Trophoblast cell (in vitro differentiated cells and primary cell): ENCODE measurements at regions not wholly inside any gene's neighbourhood (a gene's known extent, or its start where the extent isn't known, plus 50 kb on each side); places are given as distances from the start of the nearest gene placed in this dataset.
A peak's percentile ranks its signal among the peaks of the same experiment; 100 is the strongest.

Experiments
- DNase-seq, 2 donors: peaks; one replicate each; pipeline ENCODE4 v3.0.0-alpha.2; 2016
- H2AFZ ChIP-seq: 2 replicates; pipeline ENCODE4 v1.6.1; 2013; ENCODE audit warnings: low read length, moderate library complexity, mild to moderate bottlenecking; ENCODE audit not compliant: insufficient read depth, poor library complexity
- H2AK5ac ChIP-seq: 2 replicates; pipeline ENCODE4 v1.6.1; 2013; ENCODE audit warnings: mild to moderate bottlenecking, low read length
- H2BK120ac ChIP-seq: 2 replicates; pipeline ENCODE4 v1.6.1; 2013; ENCODE audit warnings: low read length, mild to moderate bottlenecking, moderate library complexity; ENCODE audit not compliant: insufficient read depth, poor library complexity
- H2BK12ac ChIP-seq: 2 replicates; pipeline ENCODE4 v1.6.1; 2013; ENCODE audit warnings: mild to moderate bottlenecking, low read length, moderate library complexity
- H2BK5ac ChIP-seq: 2 replicates; pipeline ENCODE4 v1.6.1; 2013; ENCODE audit warnings: low read length, low read depth, moderate library complexity, mild to moderate bottlenecking; ENCODE audit not compliant: poor library complexity
- H3K14ac ChIP-seq: 2 replicates; pipeline ENCODE4 v1.6.1; 2013; ENCODE audit warnings: mild to moderate bottlenecking, low read length
- H3K18ac ChIP-seq: 2 replicates; pipeline ENCODE4 v1.6.1; 2013; ENCODE audit warnings: mild to moderate bottlenecking, low read length
- H3K23ac ChIP-seq: 2 replicates; pipeline ENCODE4 v1.6.1; 2013; ENCODE audit warnings: low read length
- H3K27ac ChIP-seq: 2 replicates; pipeline ENCODE4 v1.5.1; 2013; ENCODE audit warnings: low read depth, mild to moderate bottlenecking, inconsistent platforms, low read length, moderate library complexity
- H3K27me3 ChIP-seq: 2 replicates; pipeline ENCODE4 v1.6.1; 2013; ENCODE audit warnings: inconsistent platforms, mild to moderate bottlenecking, low read length, moderate library complexity; ENCODE audit not compliant: insufficient read depth
- H3K36me3 ChIP-seq, 2 experiments: 1 replicate in 1 of 2; 2 replicates in 1 of 2; pipeline ENCODE4 v1.6.1; 2013; ENCODE audit warnings: low read length in 2 of 2, mild to moderate bottlenecking in 2 of 2, moderate library complexity in 1 of 2; ENCODE audit not compliant: insufficient read depth in 2 of 2, control insufficient read depth in 1 of 2
- H3K4ac ChIP-seq: 2 replicates; pipeline ENCODE4 v1.6.1; 2013; ENCODE audit warnings: low read depth, mild to moderate bottlenecking, low read length, moderate library complexity
- H3K4me1 ChIP-seq, 2 experiments: 1 replicate in 1 of 2; 2 replicates in 1 of 2; pipeline ENCODE4 v1.6.1; 2013; ENCODE audit warnings: low read length in 2 of 2, mild to moderate bottlenecking in 2 of 2, moderate library complexity in 1 of 2; ENCODE audit not compliant: insufficient read depth in 2 of 2, control insufficient read depth in 1 of 2
- H3K4me2 ChIP-seq: 2 replicates; pipeline ENCODE4 v1.6.1; 2013; ENCODE audit warnings: inconsistent platforms, mild to moderate bottlenecking, low read length, moderate library complexity
- H3K4me3 ChIP-seq: 2 replicates; pipeline ENCODE4 v1.5.1; 2013; ENCODE audit warnings: mild to moderate bottlenecking, low read depth, low read length, inconsistent platforms
- H3K79me1 ChIP-seq: one replicate; pipeline ENCODE4 v1.6.1; 2013; ENCODE audit warnings: low read length
- H3K79me2 ChIP-seq: 2 replicates; pipeline ENCODE4 v1.6.1; 2013; ENCODE audit warnings: low read length, mild to moderate bottlenecking; ENCODE audit not compliant: control insufficient read depth, insufficient read depth, poor library complexity
- H3K9ac ChIP-seq: 2 replicates; pipeline ENCODE4 v1.6.1; 2013; ENCODE audit warnings: mild to moderate bottlenecking, low read length
- H3K9me3 ChIP-seq: 2 replicates; pipeline ENCODE4 v1.6.1; 2013; ENCODE audit warnings: low read depth, mild to moderate bottlenecking, control low read depth, inconsistent platforms, low read length; ENCODE audit not compliant: insufficient read depth
- H4K12ac ChIP-seq: 2 replicates; pipeline ENCODE4 v1.6.1; 2013; ENCODE audit warnings: low read depth, mild to moderate bottlenecking, low read length, moderate library complexity
- H4K8ac ChIP-seq: 2 replicates; pipeline ENCODE4 v1.6.1; 2013; ENCODE audit warnings: low read depth, mild to moderate bottlenecking, low read length, moderate library complexity
- H4K91ac ChIP-seq: one replicate; pipeline ENCODE4 v1.6.1; 2013; ENCODE audit warnings: low read depth, mild to moderate bottlenecking, low read length, moderate library complexity
- WGBS: extraction: QIAGEN DNeasy Blood & Tissue Kit; methylation state at CpG from one replicate; pipeline ENCODE4 v1.1.7; 2013; ENCODE audit warnings: missing lambda C conversion rate; ENCODE audit not compliant: insufficient read length, insufficient coverage; ENCODE audit errors: extremely low coverage; 5-methylcytosine and 5-hydroxymethylcytosine counted together

- Histone ChIP-seq H3K4me2 (no peak overlapping the region), H3K9me3 (peaks cover 1% of the 10 kb centered on the region), H3K23ac (no peak overlapping the region), H4K91ac (no peak overlapping the region), H4K12ac (no peak overlapping the region), H2AK5ac (no peak overlapping the region), H2BK120ac (no peak overlapping the region), H2BK12ac (no peak overlapping the region), H3K27ac (no peak overlapping the region), H3K4me3 (no peak overlapping the region), H3K9ac (no peak overlapping the region), H3K14ac (no peak overlapping the region), H3K27me3 (no peaks in the 10 kb centered on the region), H2AFZ (no peak overlapping the region), H3K79me1 (no peaks in the 10 kb centered on the region), H3K79me2 (no peaks in the 10 kb centered on the region), H4K8ac (no peak overlapping the region), H3K18ac (no peak overlapping the region), H2BK5ac (no peak overlapping the region), H3K36me3 (no peaks in the 10 kb centered on the region), H3K4me1 (no peaks in the 10 kb centered on the region), H3K4ac (no peak overlapping the region)
- WGBS, result no CpG with 5 or more reads among the region's 3 CpGs
- DNase-seq, result peak in 1 of 2 donors; percentile 18
Observed at GRCh38 chr9:1210954-1211353, 160.8 kb downstream of the DMRT2 start.

GRCh38 chr9:1216532-1216931 is 166.4 kb downstream of the DMRT2 start:
- Histone ChIP-seq H3K27me3 (no peaks in the 10 kb centered on the region), H4K12ac (no peak overlapping the region), H3K9ac (no peak overlapping the region), H3K79me2 (no peaks in the 10 kb centered on the region), H3K4me1 (no peaks in the 10 kb centered on the region), H2BK12ac (no peak overlapping the region), H3K4me2 (no peak overlapping the region), H2BK120ac (no peak overlapping the region), H3K79me1 (no peaks in the 10 kb centered on the region), H3K4me3 (no peak overlapping the region), H3K4ac (no peak overlapping the region), H3K9me3 (peaks cover 1% of the 10 kb centered on the region), H3K36me3 (no peaks in the 10 kb centered on the region), H4K8ac (no peak overlapping the region), H2BK5ac (no peak overlapping the region), H4K91ac (no peak overlapping the region), H3K14ac (no peak overlapping the region), H3K18ac (no peak overlapping the region), H3K27ac (no peak overlapping the region), H2AK5ac (no peak overlapping the region), H2AFZ (no peak overlapping the region), H3K23ac (no peak overlapping the region)
- DNase-seq, result no peak
- no CpG with 5 or more reads among the region's 2 CpGs for WGBS

GRCh38 chr9:1217076-1217475 is 166.9 kb downstream of the DMRT2 start:
- Histone ChIP-seq H3K27ac (no peak overlapping the region), H4K8ac (no peak overlapping the region), H3K4ac (no peak overlapping the region), H3K4me2 (no peak overlapping the region), H2AFZ (no peak overlapping the region), H3K4me1 (no peaks in the 10 kb centered on the region), H3K27me3 (no peaks in the 10 kb centered on the region), H3K23ac (no peak overlapping the region), H3K9ac (no peak overlapping the region), H3K14ac (no peak overlapping the region), H3K9me3 (peaks cover under 1% of the 10 kb centered on the region), H2AK5ac (no peak overlapping the region), H4K12ac (no peak overlapping the region), H3K4me3 (no peak overlapping the region), H4K91ac (no peak overlapping the region), H2BK5ac (no peak overlapping the region), H3K79me2 (no peaks in the 10 kb centered on the region), H3K18ac (no peak overlapping the region), H2BK120ac (no peak overlapping the region), H2BK12ac (no peak overlapping the region), H3K79me1 (no peaks in the 10 kb centered on the region), H3K36me3 (no peaks in the 10 kb centered on the region)
- WGBS, result no CpG with 5 or more reads among the region's 5 CpGs
- no peak for DNase-seq

DNA sequence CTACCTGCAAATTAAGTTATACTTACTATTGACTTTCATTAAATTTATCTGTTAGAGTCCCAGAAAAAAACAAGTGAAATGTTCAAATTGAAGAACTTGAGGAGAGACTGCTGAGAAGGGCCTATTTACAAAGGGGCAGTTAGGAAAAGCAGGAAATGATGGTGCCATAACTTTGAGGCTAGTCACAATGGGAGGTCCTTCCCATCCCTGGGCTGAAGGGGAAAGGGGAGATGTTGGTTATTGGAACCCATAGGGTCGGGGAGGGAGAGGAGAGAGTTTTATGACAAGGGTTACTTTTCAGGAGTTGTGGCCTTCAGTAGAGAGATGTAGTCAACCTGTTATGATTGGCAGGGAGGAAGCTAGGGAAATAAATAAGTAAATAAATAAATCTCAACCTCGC is 169.1 kb downstream of the DMRT2 start:
- no peak overlapping the region for H4K8ac ChIP-seq
- H4K91ac ChIP-seq, result no peak overlapping the region
- no peak overlapping the region for H2AK5ac ChIP-seq
- H3K4ac ChIP-seq, result no peak overlapping the region
- DNase-seq, result no peak
- no peak overlapping the region for H3K23ac ChIP-seq
- H3K4me2 ChIP-seq, result no peak overlapping the region
- H3K9ac ChIP-seq, result no peak overlapping the region
- H3K4me1 ChIP-seq, result no peaks in the 10 kb centered on the region
- no peak overlapping the region for H3K18ac ChIP-seq
- H3K79me1 ChIP-seq, result no peaks in the 10 kb centered on the region
- no peak overlapping the region for H3K14ac ChIP-seq
- no peak overlapping the region for H2BK120ac ChIP-seq
- no peak overlapping the region for H2BK5ac ChIP-seq
- no peak overlapping the region for H3K27ac ChIP-seq
- no peaks in the 10 kb centered on the region for H3K79me2 ChIP-seq
- H3K9me3 ChIP-seq, result no peaks in the 10 kb centered on the region
- H4K12ac ChIP-seq, result no peak overlapping the region
- WGBS, result no CpG with 5 or more reads among the region's 2 CpGs
- no peak overlapping the region for H2AFZ ChIP-seq
- H3K4me3 ChIP-seq, result no peak overlapping the region
- H2BK12ac ChIP-seq, result no peak overlapping the region
- H3K27me3 ChIP-seq, result no peaks in the 10 kb centered on the region
- H3K36me3 ChIP-seq, result no peaks in the 10 kb centered on the region
